Panc1 (cell line): ENCODE measurements at regions not wholly inside any gene's neighbourhood (a gene's known extent, or its start where the extent isn't known, plus 50 kb on each side); places are given as distances from the start of the nearest gene placed in this dataset.

ENCODE experiments used
- CTCF ChIP-seq: fragments of 450-650 bp; IDR thresholded peaks from 2 replicates; pipeline ENCODE4 v1.5.1; 2017; ENCODE audit warnings: mild to moderate bottlenecking
- POLR2AphosphoS5 ChIP-seq: IDR thresholded peaks from 2 replicates; pipeline ENCODE4 v1.6.1; 2012; ENCODE audit warnings: mild to moderate bottlenecking, low read depth, low read length, moderate library complexity
- REST ChIP-seq, 2 experiments: IDR thresholded peaks; 2 replicates each; pipeline ENCODE4 v1.6.1; 2011 to 2012; ENCODE audit warnings: low read depth in 2 of 2, control low read depth in 1 of 2, low read length in 1 of 2, mild to moderate bottlenecking in 1 of 2, moderate library complexity in 1 of 2; ENCODE audit not compliant: insufficient read depth in 1 of 2
- SIN3A ChIP-seq: IDR thresholded peaks from 2 replicates; pipeline ENCODE4 v1.6.1; 2012; ENCODE audit warnings: low read depth, mild to moderate bottlenecking, low read length, moderate library complexity, borderline replicate concordance; ENCODE audit not compliant: insufficient read depth

- TF ChIP-seq CTCF: no peak
- no peak for TF ChIP-seq POLR2AphosphoS5
- no peak for TF ChIP-seq REST (IDR thresholded peaks at IDR 0.05; ENCODE audit: insufficient read depth in 1 of 2, low read depth in 2 of 2, low read length in 1 of 2)
- TF ChIP-seq SIN3A: no peak
Measured at GRCh38 chr3:110101361-110101760, 764.0 kb upstream of the DPPA4 start.
